GM19397 (cell line): ENCODE measurements at regions not wholly inside any gene's neighbourhood (a gene's known extent, or its start where the extent isn't known, plus 50 kb on each side); places are given as distances from the start of the nearest gene placed in this dataset.

ENCODE experiments used
- ATAC-seq: cut with Tn5 transposase; IDR thresholded peaks from one replicate; pipeline ENCODE4 v1.9.1; 2021; ENCODE audit warnings: mild to moderate bottlenecking, moderate library complexity; ENCODE audit not compliant: unreplicated experiment

DNA sequence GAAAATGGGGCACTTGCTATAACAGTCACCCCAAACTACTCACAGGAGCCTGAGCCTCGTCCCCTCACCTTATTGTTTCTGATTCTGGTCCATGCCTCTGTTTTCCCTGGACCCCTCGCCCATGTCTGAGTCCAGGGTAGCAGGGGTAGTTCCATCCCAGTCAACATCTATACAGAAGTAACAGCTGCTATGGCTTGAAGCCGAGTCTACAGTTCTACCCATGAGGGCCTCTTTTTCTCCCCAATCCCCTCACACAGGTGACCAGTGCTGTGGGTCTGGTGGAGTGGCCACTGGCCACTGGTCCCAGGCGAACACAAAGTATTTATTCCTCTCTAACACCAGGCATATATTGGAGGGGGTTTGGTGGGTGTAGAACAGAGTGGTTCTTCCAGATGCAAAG is 116.4 kb downstream of the ZNF280B start:
- no peak for ATAC-seq

DNA sequence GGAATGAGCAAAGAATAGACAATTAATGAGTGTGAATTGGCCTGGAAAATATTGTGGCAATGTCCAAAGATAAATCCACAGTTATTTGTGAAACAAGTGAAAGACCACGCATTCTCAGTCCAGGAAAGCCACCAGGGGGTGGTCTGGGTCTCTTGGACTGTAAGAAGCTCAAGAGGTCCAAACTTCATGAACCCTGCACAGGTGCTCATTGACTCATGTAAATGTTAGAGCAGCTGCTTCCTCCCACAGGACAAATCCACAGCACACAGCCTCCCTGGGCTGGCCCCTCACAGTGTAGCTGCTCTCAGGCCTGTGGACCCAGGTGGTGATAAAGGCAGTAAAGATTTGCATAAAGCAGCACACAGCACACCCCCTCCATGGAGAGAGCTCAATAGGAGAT is 114.0 kb downstream of the ZNF280B start:
- ATAC-seq, result no peak

DNA sequence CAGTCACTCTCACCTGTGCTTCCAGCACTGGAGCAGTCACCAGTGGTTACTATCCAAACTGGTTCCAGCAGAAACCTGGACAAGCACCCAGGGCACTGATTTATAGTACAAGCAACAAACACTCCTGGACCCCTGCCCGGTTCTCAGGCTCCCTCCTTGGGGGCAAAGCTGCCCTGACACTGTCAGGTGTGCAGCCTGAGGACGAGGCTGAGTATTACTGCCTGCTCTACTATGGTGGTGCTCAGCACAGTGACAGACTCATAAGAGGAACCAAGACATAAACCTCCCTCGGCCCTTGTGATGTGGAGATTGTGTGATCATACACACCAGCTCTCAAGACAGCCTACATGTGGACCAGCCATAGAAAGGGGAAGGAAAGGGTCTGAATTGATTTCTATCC is 113.3 kb downstream of the ZNF280B start:
- no peak for ATAC-seq

DNA sequence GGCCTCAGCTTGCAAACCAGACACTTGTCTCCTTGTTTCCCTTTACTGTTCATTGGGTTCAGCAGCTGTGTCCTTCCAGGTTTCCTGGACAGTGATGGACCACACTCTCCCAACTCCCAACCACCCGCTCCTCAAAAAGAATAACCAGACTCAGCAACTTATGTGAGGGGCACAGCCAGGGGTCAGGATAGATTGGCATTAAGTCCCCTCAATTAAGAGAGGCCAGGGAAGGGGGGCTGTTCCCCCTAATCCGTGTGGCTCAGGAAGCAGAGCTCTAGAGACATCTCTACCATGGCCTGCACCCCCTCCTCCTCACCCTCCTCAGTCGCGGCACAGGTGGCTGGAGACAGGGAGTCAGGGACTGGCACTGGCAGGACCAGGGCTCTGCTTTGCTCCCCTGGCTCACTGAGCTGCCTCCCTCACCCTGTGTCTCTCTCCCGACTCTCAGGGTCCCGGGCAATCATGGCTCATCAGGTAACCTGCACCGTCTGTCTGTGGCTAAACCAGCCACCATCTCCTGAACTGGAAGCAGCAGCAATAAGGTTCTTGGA is 111.7 kb downstream of the ZNF280B start:
- ATAC-seq, result no peak

DNA sequence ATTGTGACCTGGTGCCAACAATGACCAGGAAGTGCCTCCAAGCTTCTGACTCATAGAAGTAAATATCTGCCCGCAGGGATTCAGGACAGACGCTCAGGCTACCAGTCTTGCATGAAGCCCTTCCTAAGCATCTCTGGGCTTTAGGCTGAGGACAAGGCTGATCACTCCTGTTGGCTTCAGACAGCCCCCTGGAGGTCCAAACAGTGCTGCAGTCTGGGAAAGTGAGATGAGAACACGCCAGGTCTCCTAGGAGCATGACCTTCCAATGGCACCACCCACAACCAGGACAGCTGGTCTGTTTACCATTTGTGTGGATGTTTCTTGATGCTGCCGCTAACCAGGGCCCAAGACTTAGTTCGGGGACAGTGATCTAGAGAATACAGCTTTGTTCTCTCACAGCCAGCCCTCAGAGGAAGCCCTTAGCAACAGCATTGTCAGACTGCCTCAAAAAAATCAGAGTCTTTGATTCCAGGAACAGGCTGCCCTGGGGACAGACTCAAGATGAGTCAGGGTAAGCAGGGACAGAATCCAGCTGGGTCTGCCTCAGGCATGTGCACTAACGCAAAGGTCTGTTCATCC is 111.2 kb downstream of the ZNF280B start:
- ATAC-seq, result no peak

DNA sequence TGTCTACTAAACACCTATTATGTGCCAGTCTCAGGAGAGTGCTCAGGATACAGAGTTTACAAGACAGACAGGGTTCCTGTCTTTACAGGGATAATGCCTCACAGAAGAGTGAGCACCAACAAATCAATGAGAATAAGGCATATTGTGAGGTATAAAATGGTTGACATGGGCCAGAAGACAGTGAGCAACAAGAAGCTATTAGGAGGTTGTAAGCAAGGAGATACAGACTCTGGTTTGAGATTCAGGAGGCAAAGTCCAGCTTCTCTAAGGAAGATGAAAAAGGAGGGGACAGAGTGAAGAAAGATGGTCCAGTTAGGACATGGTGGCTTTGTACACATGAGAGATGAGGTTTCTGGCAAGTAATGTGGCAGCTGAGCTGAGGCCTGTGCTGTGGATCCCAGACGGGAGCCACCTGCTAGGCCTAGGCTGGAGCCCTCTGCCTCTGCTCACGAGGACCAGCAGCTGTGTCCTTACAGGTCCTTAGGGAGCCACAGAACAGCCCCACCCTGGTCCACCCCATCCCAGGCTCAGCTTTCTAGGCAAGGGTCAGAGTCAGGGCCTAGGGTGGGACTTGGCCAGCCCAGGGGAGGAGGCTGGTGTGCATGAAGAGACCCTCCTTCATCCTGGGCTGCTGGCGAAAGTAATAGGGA is 110.5 kb downstream of the ZNF280B start:
- no peak for ATAC-seq

DNA sequence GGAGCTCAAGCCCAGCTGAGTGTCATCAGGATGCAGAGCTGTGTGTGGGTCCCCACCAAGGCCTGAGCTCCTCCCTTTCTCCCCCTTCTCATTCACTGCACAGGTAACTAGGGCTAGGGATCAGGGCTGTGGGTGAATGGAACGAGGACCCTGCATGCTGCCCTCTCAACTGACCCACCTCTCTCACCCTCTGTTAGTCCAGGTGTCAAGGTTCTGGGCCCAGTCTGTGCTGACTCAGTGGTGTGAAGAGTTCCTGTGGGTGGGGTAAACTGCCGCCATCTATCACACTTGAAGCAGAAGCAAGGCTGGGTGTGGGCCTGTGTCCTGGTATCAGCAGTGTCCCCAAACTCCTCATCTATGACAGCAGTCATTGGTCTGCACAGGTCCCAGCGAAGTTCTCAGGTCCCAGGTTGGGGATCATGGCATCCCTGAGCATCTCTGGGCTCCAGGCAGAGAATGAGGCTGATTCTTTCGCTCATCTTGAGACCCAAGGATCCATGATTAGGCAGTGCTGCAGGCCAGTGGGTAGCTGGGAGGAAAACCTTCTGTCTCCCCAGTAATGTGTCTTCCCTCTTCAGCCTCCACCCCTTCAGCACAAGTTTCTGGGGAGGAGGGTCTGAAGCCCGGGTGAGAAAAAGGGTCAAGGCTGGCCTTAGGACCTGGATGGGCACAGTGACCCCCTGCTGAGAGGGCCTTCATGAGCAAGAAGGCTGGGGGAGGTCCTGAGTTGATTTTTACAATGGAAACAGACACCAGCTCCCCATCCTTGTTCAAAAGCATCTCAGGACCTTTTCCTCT is 109.8 kb downstream of the ZNF280B start:
- ATAC-seq, result no peak

DNA sequence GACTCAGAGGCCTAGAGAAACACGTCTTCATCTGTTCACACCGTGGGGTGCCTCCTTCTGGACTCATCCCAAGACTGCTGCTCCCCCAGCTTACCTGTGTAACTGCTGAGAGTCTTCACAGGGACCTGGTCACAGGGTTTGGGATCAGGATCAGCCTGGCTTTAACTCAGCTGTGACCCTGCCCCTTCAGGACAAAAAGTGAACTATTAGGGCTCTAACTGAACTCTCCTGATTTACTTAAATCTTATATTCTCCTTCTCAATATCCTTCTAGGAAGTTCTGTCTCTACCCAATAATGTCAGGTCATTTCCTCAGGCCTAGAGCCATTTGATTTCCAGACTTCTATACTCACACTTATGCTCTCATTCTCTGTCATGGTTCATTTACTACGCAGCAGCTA is 108.4 kb downstream of the ZNF280B start:
- ATAC-seq, result no peak

DNA sequence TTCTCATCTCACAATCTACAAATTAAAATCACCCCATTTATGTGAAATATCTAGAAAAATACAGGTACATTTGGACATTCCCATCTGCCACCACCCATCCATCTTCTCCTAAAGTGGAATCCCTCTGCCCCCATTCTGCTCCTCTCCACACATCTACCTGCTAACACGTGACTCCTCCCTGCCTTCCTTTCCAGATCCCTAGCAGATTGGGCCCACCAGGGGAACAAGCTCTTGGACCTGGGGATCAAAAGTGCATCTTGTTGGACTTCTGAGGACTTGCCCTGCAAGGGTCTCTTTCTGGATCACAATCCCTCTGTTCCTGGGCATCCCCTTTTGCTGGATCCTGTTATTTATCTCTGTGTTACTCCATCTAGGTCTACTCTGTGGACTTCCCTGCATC is 107.6 kb downstream of the ZNF280B start:
- ATAC-seq, result no peak

DNA sequence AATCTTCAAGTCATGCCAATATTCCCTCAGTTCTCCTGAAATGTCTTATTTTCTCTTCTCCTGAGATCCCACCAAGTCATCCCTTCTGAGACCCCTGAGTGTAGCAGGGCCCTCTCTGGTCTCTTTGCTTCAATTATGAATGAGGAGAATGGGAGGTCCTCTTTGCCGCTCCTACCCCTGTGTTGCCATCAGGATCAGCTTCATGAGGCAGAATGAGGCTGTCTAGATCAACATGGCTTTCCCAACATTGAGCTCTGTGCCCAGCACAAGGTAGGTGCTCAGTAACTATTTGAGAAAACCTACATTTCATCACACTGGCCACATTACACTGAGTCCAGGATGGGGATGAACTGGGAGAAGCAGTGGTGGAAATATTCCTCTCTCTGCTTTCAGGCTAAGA is 107.2 kb downstream of the ZNF280B start:
- no peak for ATAC-seq

DNA sequence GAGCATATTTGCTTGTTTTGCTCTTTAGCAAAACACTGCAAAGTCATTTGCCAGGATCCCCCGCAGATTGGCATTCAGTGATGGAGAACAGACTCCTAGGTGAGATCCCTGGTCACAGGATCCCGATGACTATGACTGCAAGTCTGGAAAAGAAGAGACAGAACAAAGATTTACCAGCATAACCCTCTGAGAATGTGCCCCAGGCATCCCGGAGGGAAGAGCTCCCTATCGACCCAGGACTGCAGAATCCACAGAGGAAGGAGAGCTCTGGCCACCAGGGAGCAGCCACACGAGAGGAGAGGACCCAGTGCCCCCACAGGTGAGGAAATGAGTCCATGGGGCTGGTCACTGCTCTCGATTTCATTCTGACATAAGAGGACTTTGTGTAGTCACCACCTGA is 105.2 kb downstream of the ZNF280B start:
- ATAC-seq, result no peak

DNA sequence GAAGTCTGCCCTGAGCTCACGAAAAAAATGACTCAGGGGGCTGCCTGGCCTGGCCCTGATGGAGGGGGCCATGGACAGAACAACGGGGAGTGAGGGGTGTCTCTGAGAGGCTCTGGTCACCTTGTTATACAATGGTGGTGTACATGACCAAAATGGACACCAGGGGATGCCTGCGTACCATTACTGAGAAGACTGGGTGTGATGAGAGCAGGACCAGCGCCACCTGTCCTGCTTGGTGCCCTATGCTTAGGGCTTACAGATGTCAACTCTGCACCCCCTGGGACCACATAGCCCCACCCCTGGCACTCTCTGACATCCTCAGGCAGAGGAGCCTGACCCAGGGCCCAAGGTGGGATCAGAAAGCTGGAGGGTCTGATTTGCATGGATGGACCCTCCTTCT is 104.8 kb downstream of the ZNF280B start:
- no peak for ATAC-seq

DNA sequence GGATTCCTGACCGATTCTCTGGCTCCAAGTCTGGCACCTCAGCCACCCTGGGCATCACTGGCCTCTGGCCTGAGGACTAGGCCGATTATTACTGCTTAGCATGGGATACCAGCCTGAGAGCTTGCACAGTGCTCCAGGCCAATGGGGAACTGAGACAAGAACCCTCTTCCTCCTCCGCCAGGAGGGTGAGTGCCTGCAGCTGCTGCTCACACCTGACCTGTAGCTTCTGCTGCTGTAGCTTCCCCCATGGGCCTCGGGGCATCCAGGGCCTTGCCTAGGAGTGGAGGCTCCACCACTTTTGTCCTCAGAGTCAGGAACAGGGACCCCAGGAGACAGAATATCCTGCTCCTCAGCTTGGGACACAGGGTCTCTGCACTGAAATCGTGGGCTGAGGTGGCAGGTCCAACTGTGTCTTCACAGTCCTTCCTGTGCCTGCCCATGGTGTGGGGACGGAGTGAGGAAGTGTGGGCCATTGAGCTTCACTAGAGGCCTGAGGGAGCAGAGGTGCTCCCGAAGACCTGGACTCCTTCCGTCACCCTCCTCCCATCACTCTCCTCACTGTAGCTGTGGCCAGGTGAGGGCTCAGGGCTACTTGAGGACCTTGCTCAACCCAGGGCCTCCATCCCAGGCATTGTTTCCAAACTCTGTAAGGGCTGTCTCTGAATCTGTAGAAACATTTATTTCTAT is 103.8 kb downstream of the ZNF280B start:
- no peak for ATAC-seq

DNA sequence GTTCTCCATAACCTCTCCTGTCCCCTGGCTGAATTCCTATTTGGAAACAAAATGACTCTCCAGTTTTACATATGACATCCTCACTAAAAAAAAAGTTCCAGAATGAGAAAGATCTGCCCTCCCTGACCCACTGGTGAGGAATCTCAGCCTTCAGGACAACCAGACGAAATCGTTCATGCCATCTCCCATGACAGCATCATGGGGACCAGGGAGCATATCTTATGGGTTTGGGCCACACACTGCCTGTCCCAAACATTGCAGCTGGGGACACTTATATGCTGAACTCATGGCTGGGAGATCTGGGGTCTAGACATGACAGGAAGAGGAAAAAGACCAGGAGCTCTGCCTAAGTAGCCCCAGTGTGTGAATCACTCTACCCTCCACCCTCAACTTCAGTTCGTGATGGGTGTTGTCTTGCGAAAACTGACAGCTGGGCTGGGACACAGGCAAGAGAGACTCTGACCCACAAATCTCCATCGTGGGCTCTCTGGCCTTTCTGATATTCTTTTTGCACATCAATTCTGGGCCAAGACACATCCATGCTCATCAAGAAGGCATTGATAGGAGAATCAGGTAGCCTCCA is 102.0 kb downstream of the ZNF280B start:
- no peak for ATAC-seq

DNA sequence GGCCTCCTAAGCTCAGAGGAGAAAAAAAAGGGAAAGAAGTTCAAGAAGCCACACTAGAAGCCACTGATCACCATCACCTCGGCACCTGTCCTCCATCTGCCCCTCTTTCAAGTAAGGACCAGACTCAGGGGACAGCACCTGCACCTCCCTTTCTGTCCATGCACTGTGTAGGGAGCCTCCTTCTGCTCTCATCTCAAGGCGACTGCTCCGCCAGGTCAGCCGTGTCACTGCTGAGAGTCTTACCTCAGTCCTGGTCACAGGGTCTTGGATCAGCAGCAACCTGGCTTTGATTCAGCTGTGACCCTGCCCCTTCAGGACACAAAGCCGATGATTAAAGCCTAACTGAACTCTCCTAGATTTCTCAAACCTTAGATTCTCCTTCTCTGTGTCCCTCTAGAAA is 101.5 kb downstream of the ZNF280B start:
- no peak for ATAC-seq

DNA sequence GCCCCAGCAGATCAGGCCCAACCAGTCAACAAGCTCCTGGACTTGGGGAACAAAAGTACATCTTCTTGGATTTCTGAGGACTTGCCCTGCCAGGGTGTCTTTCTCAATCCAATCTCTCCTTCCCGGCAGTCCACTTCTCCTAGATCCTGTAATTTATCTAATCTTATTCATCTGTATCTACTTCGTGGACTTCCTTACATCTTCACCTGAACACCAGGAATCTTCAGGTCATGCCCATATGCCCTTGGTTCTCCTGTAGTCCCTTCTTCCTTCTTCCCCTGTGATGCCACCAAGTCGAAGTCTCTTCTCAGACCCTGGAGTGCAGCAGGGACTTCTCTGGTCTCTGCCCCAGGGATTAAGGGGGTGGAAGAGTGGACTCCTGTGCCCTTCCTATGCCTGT is 100.3 kb downstream of the ZNF280B start:
- no peak for ATAC-seq

DNA sequence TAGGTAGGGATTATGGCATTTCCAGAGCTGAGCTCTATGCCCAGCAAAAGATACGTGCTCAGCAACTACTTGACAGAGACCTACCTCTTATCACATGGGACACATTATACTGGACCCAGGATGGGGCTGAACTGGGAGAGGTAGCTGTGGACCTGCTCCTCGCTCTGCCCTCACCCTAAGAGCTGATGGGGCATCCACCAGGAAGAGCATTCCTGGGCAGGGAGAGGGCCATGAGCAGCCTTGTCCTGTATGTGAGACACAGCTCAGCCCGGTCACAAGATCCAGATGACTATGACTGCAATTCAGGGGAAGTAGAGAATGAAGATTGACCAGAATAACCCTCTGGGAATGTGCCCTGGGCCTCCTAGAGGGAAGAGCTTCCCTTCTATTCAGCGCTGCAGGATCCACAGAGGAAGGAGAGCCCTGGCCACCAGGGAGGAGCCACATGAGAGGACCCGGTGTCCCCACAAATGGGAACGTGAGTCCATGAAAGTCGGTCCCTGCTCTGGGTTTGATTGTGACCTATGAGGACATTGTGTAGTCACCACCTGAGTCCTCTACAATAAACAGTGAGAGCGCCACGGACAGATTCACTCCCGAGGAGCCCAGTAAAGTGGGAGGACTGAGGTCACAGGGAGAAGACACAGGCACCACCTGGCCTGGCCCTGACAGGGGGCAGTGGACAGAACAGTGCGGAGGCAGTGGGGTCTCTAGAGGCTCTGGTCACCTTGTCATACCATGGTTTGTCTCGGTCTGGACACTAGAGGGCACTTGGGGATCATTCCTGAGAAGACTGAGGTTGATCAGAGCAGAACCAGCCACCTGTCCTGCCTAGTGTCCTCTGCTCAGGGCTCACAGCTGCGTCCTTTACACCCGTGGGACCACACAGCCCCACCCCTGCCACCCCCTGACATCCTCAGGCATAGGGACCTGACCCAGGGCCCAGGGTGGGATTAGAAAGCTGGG is 99.5 kb downstream of the ZNF280B start:
- no peak for ATAC-seq

DNA sequence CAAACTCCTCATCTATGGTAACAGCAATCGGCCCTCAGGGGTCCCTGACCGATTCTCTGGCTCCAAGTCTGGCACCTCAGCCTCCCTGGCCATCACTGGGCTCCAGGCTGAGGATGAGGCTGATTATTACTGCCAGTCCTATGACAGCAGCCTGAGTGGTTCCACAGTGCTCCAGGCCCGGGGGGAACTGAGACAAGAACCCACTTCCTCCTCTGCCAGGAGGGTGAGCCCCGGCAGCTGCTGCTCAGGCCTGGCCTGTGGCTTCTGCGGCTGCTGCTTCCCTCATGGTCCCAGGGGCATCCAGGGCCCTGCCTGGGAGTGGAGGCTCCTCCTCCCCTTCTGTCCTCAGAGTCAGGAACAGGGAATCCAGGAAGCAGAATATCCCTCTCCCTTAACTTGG is 98.4 kb downstream of the ZNF280B start:
- ATAC-seq, result no peak

DNA sequence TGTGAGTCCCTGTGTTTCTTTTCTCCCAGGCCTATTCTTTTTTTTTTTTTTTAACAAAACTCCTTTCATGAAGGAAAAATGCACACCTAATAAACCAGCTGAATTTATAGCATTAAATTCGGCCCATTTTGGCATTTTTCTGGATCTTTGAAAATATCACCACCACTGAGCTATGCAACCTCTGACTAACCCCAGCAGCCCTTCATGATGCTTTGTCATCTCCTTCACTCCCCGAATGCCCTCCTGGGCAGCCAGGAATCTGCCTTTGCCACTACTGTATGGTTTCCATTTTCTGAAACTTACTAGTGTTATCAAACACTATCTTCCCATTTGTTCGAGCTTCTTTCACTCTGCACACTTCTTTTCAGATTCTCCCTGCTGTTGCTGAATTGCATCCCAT is 97.9 kb downstream of the ZNF280B start:
- no peak for ATAC-seq

DNA sequence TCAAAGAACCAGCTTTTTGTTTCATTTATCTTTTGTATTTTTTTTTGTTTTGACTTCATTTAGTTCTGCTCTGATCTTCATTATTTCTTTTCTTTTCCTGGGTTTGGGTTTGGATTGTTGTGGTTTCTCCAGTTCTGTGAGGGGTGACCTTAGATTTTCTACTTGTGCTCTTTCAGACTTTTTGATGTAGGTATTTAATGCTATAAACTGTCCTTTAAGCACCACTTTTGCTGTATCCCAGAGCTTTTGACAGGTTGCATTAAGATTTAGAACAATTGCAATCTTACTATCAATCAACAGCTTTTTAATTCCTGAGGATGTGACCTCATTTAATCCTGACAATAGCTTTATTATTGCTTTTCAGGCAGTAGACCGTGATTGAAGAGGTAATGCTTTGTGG is 94.3 kb downstream of the ZNF280B start:
- ATAC-seq, result no peak
